Fibroblast of mammary gland (primary cell): ENCODE measurements at regions not wholly inside any gene's neighbourhood (a gene's known extent, or its start where the extent isn't known, plus 50 kb on each side); places are given as distances from the start of the nearest gene placed in this dataset.

ENCODE experiments used
- DNase-seq: peaks from one replicate; pipeline ENCODE4 v3.0.0-alpha.2; 2010; ENCODE audit warnings: low read depth
- H3K4me3 ChIP-seq: 2 replicates; pipeline ENCODE4 v1.5.1; 2011; ENCODE audit warnings: low read depth, mild to moderate bottlenecking, low read length, moderate library complexity; ENCODE audit not compliant: control insufficient read depth
- TF ChIP-seq, protein P1 (sequence below): conservative IDR thresholded peaks from 2 replicates; pipeline ENCODE4 v1.5.1; 2011; ENCODE audit warnings: low read depth, low read length, inconsistent platforms; ENCODE audit not compliant: control insufficient read depth, insufficient read depth

DNA sequence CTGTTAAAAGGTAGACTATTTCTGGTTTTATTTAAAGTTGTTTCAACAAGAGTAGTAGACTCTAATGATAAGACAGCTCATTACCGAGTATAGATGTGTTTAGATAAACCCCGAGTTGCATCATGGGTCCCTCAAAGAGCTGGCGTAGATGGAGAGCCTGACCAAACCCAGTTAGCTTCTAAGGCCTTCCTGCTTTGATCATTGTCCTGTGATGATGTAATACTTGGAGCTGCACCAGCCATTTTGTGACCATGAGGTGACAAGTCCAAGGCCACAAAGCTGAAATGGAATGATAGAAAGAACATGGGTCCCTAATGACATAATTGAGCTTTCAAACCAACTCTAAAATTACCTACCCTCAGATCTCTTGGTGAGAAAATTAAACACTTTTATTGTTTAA is 66.6 kb upstream of the TAB3 start:
- TF ChIP-seq, protein P1, sequence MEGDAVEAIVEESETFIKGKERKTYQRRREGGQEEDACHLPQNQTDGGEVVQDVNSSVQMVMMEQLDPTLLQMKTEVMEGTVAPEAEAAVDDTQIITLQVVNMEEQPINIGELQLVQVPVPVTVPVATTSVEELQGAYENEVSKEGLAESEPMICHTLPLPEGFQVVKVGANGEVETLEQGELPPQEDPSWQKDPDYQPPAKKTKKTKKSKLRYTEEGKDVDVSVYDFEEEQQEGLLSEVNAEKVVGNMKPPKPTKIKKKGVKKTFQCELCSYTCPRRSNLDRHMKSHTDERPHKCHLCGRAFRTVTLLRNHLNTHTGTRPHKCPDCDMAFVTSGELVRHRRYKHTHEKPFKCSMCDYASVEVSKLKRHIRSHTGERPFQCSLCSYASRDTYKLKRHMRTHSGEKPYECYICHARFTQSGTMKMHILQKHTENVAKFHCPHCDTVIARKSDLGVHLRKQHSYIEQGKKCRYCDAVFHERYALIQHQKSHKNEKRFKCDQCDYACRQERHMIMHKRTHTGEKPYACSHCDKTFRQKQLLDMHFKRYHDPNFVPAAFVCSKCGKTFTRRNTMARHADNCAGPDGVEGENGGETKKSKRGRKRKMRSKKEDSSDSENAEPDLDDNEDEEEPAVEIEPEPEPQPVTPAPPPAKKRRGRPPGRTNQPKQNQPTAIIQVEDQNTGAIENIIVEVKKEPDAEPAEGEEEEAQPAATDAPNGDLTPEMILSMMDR: no peak
- H3K4me3 ChIP-seq: no peak overlapping the region
- no peak for DNase-seq

- DNase-seq: no peak
- TF ChIP-seq, protein P1: no peak
Measured at GRCh38 chrX:30951003-30951402, 61.9 kb upstream of the TAB3 start.

DNA sequence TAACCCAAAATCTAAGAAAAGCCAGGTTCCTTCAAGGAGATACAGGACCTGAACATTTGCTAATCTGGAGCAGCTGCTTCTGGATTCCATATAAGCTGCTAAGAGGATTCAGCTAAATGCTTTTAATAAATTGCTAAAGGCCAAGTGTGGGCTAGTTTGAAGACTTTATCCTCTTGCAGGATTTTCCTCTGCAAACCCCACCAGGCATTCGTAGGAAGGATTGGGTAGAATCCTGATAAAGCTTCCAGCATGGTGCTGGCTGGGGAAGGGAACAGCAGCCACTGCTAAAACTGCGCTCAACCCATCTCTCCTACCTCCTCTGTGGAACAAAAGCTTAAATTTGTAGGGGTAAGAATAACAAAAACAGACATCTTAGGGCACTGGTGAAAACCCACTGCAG is 61.3 kb upstream of the TAB3 start:
- TF ChIP-seq, protein P1: no peak
- no peak for DNase-seq
- no peak overlapping the region for H3K4me3 ChIP-seq

More at GRCh38 chrX:30951003-30951402, 61.9 kb upstream of the TAB3 start:
- no peak overlapping the region for H3K4me3 ChIP-seq

- TF ChIP-seq, protein P1: no peak
- H3K4me3 ChIP-seq: no peak overlapping the region
- DNase-seq: no peak
Measured at GRCh38 chrX:30949554-30949953, 60.5 kb upstream of the TAB3 start.

DNA sequence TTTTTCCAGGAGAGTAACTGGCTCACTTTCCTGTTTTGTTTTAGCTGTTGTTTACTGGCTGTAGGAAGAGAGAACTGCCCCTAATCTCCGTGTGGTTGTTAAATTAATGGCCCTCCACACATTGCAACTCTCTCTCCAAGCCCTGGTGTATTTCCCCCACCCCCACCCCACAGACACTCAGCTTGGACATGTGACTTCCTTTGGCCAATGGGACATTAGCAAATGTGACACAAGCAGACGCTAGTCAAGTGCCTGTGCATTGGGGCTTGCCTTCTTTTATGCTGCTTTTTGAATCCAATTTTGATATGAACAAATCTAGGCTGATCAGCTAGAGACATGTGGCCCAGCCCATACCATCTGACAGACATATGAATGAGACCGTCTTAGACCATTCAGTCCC is 59.6 kb upstream of the TAB3 start:
- no peak for DNase-seq
- no peak overlapping the region for H3K4me3 ChIP-seq
- TF ChIP-seq, protein P1: no peak

GRCh38 chrX:30948051-30948450 is 59.0 kb upstream of the TAB3 start:
- TF ChIP-seq, protein P1: no peak
- DNase-seq: no peak
- H3K4me3 ChIP-seq: no peak overlapping the region

DNA sequence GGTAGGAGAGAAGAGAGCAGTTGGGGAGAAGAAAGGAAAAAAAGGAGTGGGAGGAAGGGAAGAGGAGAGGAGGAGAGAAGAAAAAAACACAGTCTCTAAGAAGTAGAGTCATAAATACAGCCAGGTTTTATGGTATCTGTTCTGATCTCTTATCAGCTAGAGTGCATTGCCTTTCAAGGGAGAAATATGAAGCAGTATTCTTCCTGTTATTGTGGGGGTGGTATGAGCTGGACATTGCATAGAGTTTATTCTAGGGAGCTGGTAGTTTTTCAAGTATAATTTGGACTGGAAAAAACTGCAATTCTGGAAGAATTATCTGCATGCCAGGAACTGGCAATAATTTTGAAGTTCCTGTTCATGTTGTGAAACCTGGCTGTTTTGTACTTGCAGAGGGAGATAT is 54.9 kb upstream of the TAB3 start:
- no peak for DNase-seq
- H3K4me3 ChIP-seq: no peak overlapping the region

More for the DNA sequence above, 54.9 kb upstream of the TAB3 start:
- TF ChIP-seq, protein P1: no peak
